CD4-positive, alpha-beta T cell treated with Interferon alpha-2 for 1 hour (primary cell): ENCODE measurements at regions not wholly inside any gene's neighbourhood (a gene's known extent, or its start where the extent isn't known, plus 50 kb on each side); places are given as distances from the start of the nearest gene placed in this dataset.
A peak's percentile ranks its signal among the peaks of the same experiment; 100 is the strongest.

Experiments
- DNase-seq, 2 donors: peaks; one replicate each; pipeline ENCODE4 v3.0.0-alpha.2; 2020 to 2022

DNA sequence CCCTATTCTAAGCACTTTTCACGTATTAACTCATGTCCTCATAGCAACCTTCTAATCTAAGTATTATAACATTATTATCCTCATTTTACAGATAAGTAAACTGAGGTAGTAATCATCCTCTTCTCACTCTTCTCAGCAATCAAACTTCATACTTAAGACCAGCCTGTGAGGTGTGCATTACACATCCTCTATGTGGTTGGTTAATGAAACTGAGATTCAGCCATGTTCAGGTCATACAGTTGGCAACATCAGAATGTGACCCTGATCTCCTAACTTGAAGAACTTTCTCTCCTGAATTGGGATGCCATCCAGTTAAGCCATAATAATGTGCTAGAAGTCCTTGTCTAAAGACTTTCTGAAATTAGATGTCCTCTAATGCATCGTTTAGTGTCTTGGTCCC is 275.1 kb upstream of the ANKRD55 start:
- DNase-seq, result no peak

- DNase-seq, result no peak
Observed at GRCh38 chr5:56507351-56507930, 274.3 kb upstream of the ANKRD55 start.

DNA sequence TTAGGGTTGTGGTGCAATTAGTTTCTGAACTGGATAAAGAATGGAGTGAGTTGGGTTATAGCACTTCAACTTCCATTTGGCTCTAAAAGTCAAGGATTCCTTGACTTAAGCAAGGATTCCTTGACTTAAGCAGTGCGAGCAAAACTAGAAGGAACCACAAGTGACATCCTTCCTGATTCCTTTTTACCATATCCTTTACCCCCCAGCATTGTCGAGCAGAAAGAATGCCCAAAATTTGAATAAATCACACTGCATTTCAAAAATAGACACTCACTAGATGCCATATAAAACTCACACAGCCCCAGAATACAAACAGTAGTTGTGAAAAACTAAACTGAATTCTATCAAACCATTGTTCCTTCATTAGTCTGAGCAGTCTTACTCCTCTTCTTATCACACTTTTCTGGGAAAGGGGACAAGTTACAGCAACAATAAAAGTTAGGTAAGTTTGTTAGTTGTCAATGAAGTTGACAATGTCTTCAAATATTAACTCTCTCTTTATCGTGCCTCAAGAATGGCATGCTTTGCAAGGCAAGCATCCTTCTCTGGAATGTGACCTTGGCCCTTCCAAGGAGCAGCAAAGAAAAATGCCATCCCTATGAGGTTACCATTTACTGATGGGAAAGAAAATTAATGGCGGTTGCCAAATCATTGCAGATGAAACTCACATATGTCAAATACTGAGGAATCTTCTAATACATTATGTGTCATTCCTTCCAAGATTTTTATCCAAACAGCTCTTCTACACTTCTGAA is 273.3 kb upstream of the ANKRD55 start:
- DNase-seq, result no peak

DNA sequence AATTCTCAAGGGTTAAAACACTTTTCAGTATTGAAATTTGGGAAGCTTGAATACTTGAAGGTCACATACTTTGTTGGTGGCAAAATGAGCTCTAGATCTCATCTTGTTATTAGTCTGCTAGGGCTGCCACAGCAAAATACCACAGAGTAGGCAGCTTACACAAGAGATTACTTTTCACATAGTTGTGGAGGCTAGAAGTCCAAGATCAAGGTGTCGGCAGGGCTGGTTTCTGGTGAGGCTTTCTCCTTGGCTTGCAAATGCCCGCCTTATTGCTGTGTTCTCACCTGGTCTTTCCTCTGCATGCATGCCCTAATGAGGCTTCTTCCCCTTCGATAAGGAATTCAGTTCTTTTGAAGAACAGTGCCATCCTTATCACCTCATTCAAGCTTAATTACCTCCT is 270.8 kb upstream of the ANKRD55 start:
- DNase-seq, result no peak

DNA sequence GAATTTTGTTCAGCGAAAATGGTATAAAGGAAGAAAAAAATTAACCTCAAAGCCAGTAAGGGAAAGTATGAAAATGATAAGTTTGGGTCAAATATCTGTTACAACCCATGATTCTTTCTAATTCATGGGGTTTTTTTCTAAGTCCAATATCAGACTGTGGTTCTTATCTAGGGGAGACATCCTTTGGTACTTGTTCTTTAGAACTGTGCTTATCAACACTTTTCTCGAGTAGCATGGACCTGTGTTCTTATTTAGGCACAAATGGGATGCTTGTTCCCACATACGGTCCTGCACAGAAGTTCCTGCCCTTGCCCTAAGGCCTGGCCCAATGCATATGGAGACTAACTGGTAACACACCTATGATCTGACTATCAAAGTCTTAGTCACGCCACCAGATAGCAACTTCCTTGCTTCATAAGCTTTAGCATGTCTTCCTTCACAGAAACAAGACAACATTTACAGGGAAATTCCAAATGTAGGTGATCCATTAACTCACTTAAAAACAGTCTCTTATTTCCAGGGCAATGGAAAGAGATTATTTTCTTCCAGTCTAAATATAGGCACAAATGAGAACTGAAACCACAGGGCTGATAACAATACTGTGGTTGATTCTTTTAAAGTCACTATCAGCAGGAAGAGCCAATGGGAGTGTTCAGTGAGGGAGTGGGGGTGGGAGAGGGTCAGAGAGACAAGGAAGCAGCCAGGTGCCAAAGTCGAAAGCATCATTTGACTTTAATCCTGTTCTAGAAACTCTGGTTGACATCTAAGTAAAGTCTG is 268.8 kb upstream of the ANKRD55 start:
- DNase-seq, result peak in 1 of 2 donors; percentile 12

- no peak for DNase-seq
Observed at GRCh38 chr5:56499901-56500300, 266.8 kb upstream of the ANKRD55 start.

DNA sequence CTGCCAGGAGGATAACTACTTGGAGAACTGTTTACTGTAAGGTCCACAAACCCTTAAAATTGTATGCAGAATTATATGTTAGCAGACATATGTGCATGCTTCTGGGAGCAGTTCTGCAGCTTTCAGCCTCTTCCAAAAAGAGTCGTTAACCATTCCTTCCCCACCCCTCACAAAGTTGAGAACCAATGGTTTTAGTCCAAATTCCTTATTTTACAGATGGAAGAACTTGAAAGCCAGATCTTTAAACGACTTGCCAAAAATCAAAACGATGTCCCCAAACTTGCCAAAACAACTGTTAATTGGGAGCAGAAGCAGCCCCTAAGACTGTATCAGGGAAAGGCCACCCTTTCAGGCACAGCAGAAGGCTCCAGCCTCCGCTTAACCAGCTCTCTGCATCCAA is 266.4 kb upstream of the ANKRD55 start:
- DNase-seq, result no peak

DNA sequence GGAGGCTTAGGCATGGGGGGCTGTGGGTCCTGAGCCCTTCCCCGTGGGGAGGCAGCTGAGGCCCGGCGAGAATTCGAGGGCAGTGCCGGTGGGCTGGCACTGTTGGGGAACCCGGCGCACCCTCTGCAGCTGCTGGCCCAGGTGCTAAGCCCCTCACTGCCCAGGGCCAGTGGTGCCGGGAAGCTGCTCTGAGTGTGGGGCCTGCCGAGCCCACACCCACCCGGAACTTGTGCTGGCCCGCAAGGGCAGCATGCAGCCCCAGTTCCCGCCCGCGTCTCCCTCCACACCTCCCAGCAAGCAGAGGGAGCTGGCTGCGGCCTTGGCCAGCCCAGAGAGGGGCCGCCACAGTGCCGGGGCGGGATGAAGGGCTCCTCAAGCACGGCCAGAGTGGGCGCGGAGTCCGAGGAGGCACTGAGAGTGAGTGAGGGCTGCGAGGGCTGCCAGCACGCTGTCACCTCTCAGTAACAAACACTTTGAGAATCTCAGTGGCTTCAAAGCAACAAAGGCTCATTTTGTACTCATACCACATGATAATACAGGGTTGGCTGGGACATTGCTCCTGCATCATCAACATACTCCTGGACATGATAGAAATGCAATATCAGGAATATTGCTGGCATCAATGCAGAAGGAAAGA is 265.7 kb upstream of the ANKRD55 start:
- no peak for DNase-seq

DNA sequence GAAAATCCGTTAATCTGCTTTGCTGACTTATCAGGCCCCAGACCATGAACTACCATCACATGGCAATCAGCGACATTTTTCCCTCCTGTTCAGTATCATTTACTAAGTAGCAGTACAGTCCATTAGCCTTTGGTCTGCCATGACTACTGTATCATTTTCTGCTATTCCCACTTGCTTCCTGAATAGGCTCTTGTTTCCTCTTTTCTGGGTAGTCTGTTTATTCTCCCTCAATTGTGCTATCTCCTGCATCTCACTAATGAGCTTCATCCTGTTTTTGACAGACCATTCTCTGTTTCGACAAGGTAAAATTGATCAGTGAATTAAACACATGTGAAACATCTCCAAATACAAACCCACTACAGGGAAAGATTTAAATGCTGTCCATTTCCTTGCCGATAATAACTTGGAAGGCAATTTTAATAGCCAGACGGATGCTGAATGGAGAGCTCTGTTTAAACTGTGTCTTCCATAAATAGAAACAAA is 263.5 kb upstream of the ANKRD55 start:
- no peak for DNase-seq

DNA sequence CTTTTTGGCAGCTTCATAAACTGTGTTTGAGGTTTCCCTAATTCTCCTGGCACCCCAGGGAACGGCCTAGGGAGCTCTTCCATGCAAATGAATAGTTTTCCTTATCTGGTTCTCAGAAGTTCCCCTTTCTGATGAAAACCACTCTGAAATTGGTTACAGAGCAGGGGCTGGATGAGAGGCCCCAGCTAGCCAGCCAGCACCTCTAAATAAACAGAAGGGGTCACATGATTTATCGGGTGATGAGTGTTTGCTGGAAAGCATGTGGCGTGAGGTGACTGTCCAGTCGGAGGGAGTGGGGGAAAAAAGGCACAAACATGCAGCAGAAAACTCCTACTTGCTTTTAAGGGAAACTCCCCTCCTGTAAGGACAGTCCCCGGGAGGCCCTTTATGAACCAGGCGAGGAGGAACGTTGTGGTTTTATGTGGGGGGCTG is 261.2 kb upstream of the ANKRD55 start:
- peak in 1 of 2 donors; percentile 16 for DNase-seq

- DNase-seq, result no peak
Observed at GRCh38 chr5:56493766-56494165, 260.6 kb upstream of the ANKRD55 start.

DNA sequence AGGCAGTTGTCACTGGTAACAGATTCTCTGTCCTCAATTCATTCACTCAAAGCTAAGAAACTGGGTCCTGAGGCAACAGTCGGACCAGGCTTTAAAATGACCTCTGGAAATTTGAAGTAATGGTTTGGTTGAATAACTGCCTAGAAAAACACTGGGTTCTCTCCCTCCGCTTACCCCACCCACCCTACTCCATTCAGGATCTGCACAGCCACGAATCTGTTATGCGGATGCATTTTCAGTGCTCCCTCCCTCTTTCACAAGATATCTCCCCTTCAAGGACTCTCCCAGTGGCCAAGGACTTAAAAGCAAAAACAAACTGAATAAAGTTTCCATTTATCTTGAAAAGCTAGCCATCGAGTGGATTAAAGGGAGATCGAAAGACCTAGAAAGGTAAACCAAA is 260.2 kb upstream of the ANKRD55 start:
- DNase-seq, result no peak

GRCh38 chr5:56492812-56493211 is 259.7 kb upstream of the ANKRD55 start:
- DNase-seq, result no peak

DNA sequence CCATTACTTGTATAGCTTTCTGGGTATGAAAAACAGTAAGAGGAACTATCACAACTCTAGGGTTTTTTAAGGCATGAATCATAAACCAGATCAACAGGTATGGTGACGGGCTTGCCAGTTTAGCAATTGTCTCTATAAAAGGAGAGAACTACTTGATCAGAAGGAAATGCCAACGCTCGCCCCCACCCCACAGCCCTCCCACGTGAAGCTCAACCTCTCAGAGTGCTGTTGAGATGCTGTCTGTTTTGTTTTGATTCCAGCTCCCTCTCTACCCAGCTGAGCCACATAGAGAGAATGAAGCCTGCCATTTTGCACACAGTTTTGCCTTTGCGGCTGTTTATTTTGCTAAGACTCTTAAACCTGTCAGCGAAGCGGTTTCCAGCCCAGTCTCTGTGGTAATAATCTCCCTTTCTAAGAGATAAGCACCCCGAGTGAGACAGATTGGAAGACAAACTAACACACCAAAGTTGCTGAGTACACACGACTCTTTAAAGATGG is 257.9 kb upstream of the ANKRD55 start:
- peak in 1 of 2 donors; percentile 10 for DNase-seq

- no peak for DNase-seq
Observed at GRCh38 chr5:56489272-56489671, 256.1 kb upstream of the ANKRD55 start.

DNA sequence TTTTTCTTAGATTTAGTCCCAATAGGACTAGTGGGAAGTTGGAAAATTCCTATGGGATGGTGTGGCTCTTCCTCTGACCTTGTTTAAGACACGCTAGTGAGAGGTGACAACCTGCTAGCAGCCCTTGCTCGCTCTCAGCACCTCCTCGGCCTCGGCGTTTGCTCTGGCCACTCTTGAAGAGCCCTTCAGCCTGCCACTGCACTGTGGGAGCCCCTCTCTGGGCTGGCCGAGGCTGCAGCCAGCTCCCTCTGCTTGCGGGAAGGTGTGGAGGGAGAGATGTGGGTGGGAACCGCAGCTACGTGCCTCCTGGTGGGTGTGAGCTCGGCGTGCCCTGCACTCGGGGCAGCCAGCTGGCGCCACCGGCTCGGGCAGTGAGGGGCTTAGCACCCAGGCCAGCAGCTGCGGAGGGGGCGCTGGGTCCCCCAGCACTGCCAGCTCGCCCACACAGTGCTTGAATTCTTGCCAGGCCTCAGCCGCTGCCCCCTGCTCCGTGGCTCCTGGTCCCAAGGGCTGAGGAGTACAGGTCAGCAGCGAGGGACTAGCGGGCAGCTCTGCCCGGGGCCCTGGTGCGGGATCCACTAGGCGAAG is 254.5 kb upstream of the ANKRD55 start:
- no peak for DNase-seq

- DNase-seq, result peak in 1 of 2 donors; percentile 46
Observed at GRCh38 chr5:56482363-56482762, 249.2 kb upstream of the ANKRD55 start.

GRCh38 chr5:56481428-56482357 is 248.6 kb upstream of the ANKRD55 start:
- peak in 1 of 2 donors; percentile 23 for DNase-seq

DNA sequence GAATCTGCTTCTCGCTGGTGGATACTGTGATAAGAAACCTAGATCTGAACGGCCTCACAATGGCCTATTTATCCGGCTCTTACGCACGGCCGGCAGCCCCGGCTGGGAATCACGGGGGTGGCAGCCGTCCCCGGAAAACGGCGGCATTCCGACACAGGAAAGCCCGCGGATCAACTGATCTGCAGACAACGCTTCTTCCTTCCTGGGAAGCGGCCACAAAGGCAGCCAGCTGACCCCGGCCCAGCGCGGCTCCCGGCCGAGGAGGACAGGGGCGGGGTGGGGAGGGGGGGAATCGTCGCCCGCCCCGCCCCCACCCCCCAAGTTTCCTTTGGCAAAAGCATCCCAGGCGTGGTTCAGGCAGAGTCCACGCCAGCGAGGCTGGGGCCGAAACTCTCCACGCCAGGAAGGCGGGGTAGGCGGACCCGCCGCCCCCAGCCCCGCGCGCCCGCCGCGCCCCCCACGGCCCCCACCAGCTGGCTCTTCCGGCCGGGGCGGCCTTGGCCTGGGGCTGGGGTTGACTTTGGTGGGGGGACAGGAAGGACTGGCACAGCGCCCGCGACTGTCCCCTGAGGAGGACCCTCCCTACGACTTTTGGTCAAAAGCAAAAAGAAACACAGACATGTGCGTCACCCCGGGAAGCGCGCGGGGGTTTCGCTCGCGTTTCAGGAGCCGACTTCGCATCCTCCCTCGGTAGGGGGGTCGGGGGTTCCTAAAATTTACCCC is 247.7 kb upstream of the ANKRD55 start:
- peak; percentile 39 to 50 for DNase-seq

DNA sequence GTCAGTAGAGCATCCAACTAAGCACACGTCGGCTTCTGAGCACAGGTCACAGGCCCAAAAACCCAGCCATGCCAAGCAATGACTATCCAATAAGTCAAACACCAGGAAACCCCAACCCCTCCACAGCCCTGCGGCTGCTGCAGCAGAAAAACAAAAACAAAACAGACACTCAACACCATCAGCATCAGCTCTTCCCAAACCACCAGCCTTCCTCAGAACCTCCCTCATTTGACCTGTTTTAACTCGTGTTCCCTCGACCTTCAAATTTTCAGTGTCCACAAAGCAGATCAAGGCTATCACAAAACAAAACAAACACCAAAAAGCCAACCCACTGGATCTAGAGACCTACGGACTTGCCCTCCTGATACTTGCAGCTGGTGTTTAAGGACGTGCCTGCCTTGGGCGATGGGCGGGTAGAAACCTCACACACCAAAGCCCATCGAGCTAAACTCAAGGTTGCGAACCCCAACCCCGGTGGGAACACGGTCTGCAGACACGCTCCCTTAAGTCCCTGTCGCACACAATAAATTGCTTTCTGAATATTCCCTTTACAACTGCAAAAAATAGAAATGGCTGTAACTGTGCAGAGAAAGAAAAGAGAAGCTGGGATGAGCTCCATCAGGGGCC is 247.1 kb upstream of the ANKRD55 start:
- DNase-seq, result peak in 1 of 2 donors; percentile 42
